HL-60 (cell line): ENCODE measurements at regions not wholly inside any gene's neighbourhood (a gene's known extent, or its start where the extent isn't known, plus 50 kb on each side); places are given as distances from the start of the nearest gene placed in this dataset.

Experiments used
- DNase-seq, 2 experiments: peaks; one replicate each; pipeline ENCODE4 v3.0.0-alpha.2; 2010 to 2020; ENCODE audit warnings: low read depth in 1 of 2, low spot score in 1 of 2
- H3K27ac ChIP-seq: fragments of 250-450 bp; sonication (Bioruptor Pico); replicated peaks from 2 replicates; pipeline ENCODE4 v1.5.1; 2020; ENCODE audit warnings: mild to moderate bottlenecking, moderate library complexity
- H3K27me3 ChIP-seq: fragments of 250-450 bp; sonication (Bioruptor Pico); 2 replicates; pipeline ENCODE4 v1.5.1; 2021; ENCODE audit warnings: mild to moderate bottlenecking, moderate library complexity; ENCODE audit not compliant: insufficient read depth, poor library complexity, severe bottlenecking
- H3K4me3 ChIP-seq: replicated peaks from 2 replicates; pipeline ENCODE4 v1.5.1; 2011; ENCODE audit warnings: mild to moderate bottlenecking, control low read depth, low read length; ENCODE audit not compliant: insufficient read depth
- GABPA ChIP-seq: IDR thresholded peaks from 2 replicates; pipeline ENCODE4 v1.6.1; 2012; ENCODE audit warnings: low read depth
- POLR2AphosphoS5 ChIP-seq: IDR thresholded peaks from 2 replicates; pipeline ENCODE4 v1.6.1; 2012; ENCODE audit warnings: low read depth
- SPI1 ChIP-seq: IDR thresholded peaks from 2 replicates; pipeline ENCODE4 v1.6.1; 2012; ENCODE audit warnings: low read depth, mild to moderate bottlenecking, borderline replicate concordance
- TF ChIP-seq, protein P1 (sequence below): IDR thresholded peaks from one replicate; pipeline ENCODE4 v1.5.1; 2011; ENCODE audit warnings: low read length, control low read depth, inconsistent platforms; ENCODE audit not compliant: insufficient read depth
- TF ChIP-seq, protein P2 (sequence below): IDR thresholded peaks from 2 replicates; pipeline ENCODE4 v1.6.1; 2012; ENCODE audit warnings: low read depth; ENCODE audit not compliant: insufficient replicate concordance

GRCh38 chr12:85574291-85574690 lies 261.9 kb downstream of the RASSF9 start:
- DNase-seq = no peak
- no peak overlapping the region for H3K4me3 ChIP-seq
- TF ChIP-seq, protein P1, sequence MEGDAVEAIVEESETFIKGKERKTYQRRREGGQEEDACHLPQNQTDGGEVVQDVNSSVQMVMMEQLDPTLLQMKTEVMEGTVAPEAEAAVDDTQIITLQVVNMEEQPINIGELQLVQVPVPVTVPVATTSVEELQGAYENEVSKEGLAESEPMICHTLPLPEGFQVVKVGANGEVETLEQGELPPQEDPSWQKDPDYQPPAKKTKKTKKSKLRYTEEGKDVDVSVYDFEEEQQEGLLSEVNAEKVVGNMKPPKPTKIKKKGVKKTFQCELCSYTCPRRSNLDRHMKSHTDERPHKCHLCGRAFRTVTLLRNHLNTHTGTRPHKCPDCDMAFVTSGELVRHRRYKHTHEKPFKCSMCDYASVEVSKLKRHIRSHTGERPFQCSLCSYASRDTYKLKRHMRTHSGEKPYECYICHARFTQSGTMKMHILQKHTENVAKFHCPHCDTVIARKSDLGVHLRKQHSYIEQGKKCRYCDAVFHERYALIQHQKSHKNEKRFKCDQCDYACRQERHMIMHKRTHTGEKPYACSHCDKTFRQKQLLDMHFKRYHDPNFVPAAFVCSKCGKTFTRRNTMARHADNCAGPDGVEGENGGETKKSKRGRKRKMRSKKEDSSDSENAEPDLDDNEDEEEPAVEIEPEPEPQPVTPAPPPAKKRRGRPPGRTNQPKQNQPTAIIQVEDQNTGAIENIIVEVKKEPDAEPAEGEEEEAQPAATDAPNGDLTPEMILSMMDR = no peak
- no peak overlapping the region for H3K27ac ChIP-seq
- no peaks in the 10 kb centered on the region for H3K27me3 ChIP-seq

- H3K27me3 ChIP-seq = no peaks in the 10 kb centered on the region
- H3K4me3 ChIP-seq = no peak overlapping the region
- DNase-seq = peak; percentile 2 to 29
- TF ChIP-seq POLR2AphosphoS5 (no peak), SPI1 (no peak), GABPA (no peak)
- TF ChIP-seq, protein P2, sequence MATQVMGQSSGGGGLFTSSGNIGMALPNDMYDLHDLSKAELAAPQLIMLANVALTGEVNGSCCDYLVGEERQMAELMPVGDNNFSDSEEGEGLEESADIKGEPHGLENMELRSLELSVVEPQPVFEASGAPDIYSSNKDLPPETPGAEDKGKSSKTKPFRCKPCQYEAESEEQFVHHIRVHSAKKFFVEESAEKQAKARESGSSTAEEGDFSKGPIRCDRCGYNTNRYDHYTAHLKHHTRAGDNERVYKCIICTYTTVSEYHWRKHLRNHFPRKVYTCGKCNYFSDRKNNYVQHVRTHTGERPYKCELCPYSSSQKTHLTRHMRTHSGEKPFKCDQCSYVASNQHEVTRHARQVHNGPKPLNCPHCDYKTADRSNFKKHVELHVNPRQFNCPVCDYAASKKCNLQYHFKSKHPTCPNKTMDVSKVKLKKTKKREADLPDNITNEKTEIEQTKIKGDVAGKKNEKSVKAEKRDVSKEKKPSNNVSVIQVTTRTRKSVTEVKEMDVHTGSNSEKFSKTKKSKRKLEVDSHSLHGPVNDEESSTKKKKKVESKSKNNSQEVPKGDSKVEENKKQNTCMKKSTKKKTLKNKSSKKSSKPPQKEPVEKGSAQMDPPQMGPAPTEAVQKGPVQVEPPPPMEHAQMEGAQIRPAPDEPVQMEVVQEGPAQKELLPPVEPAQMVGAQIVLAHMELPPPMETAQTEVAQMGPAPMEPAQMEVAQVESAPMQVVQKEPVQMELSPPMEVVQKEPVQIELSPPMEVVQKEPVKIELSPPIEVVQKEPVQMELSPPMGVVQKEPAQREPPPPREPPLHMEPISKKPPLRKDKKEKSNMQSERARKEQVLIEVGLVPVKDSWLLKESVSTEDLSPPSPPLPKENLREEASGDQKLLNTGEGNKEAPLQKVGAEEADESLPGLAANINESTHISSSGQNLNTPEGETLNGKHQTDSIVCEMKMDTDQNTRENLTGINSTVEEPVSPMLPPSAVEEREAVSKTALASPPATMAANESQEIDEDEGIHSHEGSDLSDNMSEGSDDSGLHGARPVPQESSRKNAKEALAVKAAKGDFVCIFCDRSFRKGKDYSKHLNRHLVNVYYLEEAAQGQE = no peak
- TF ChIP-seq, protein P1 = peak; percentile 41
- H3K27ac ChIP-seq = no peak overlapping the region
These were observed 260.8 kb downstream of the RASSF9 start for GRCh38 chr12:85575120-85576096.

DNA sequence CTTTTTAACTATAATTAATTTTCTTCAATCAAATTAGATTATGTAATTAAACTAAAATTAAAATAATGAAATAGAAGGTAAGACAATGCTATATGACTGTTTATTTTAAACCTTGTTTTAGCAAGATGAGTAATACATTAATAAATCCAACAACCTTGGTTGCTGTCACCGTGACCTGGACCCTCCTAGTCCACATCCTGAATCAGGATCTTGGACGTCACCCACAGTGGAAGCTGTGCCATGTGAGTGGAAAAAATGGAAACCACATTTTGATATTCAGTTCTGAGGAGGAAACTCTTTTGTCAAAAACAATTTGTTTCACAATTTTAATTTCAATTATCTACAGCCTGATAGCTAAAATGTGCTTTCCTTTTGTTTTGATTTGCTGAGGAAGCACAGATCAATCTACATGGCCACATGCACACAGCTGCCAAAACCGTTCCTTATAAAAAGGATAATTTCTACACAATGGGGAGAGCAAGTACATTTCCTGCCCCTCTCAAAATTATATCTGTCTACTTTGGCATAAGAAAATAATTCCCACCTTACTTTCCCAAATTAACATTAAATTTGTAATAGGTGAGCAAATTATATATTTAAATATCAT lies 255.5 kb downstream of the RASSF9 start:
- DNase-seq = no peak
- Histone ChIP-seq H3K27ac (no peak overlapping the region), H3K4me3 (no peak overlapping the region), H3K27me3 (no peaks in the 10 kb centered on the region)
- no peak for TF ChIP-seq GABPA
- TF ChIP-seq, protein P1 = no peak
- TF ChIP-seq POLR2AphosphoS5 = no peak
- TF ChIP-seq SPI1 = no peak
- TF ChIP-seq, protein P2 = no peak
